HG02981 (cell line): ENCODE measurements at regions not wholly inside any gene's neighbourhood (a gene's known extent, or its start where the extent isn't known, plus 50 kb on each side); places are given as distances from the start of the nearest gene placed in this dataset.
A peak's percentile ranks its signal among the peaks of the same experiment; 100 is the strongest.

Source experiments
- ATAC-seq: cut with Tn5 transposase; IDR thresholded peaks from one replicate; pipeline ENCODE4 v1.9.1; 2021; ENCODE audit warnings: mild to moderate bottlenecking, moderate library complexity; ENCODE audit not compliant: unreplicated experiment

- no peak for ATAC-seq
Measured at GRCh38 chr3:188940573-188940932, 231.2 kb upstream of the TPRG1 start.

- no peak for ATAC-seq
Measured at GRCh38 chr3:188941103-188941502, 230.7 kb upstream of the TPRG1 start.

- ATAC-seq: no peak
Measured at GRCh38 chr3:188942191-188942590, 229.6 kb upstream of the TPRG1 start.

GRCh38 chr3:188943591-188943990 lies 228.2 kb upstream of the TPRG1 start:
- no peak for ATAC-seq

GRCh38 chr3:188944108-188944507 lies 227.7 kb upstream of the TPRG1 start:
- no peak for ATAC-seq

GRCh38 chr3:188946351-188947240 lies 225.2 kb upstream of the TPRG1 start:
- no peak for ATAC-seq

GRCh38 chr3:188947401-188948280 lies 224.1 kb upstream of the TPRG1 start:
- no peak for ATAC-seq

- ATAC-seq: no peak
Measured at GRCh38 chr3:188948281-188948996, 223.3 kb upstream of the TPRG1 start.

- no peak for ATAC-seq
Measured at GRCh38 chr3:188948997-188949389, 222.8 kb upstream of the TPRG1 start.

GRCh38 chr3:188949456-188949855 lies 222.3 kb upstream of the TPRG1 start:
- no peak for ATAC-seq

- ATAC-seq: no peak
Measured at GRCh38 chr3:188949996-188950395, 221.8 kb upstream of the TPRG1 start.

- no peak for ATAC-seq
Measured at GRCh38 chr3:188950832-188951489, 220.8 kb upstream of the TPRG1 start.

GRCh38 chr3:188951734-188952133 lies 220.0 kb upstream of the TPRG1 start:
- ATAC-seq: no peak

- ATAC-seq: peak; percentile 49
Measured at GRCh38 chr3:188954590-188955208, 217.1 kb upstream of the TPRG1 start.

GRCh38 chr3:188955919-188956318 lies 215.9 kb upstream of the TPRG1 start:
- no peak for ATAC-seq

GRCh38 chr3:188956839-188957489 lies 214.8 kb upstream of the TPRG1 start:
- no peak for ATAC-seq

- no peak for ATAC-seq
Measured at GRCh38 chr3:188959013-188959412, 212.8 kb upstream of the TPRG1 start.

- ATAC-seq: no peak
Measured at GRCh38 chr3:188962253-188963247, 209.2 kb upstream of the TPRG1 start.

- ATAC-seq: no peak
Measured at GRCh38 chr3:188964957-188965356, 206.8 kb upstream of the TPRG1 start.
